Caki2 (cell line): ENCODE measurements at regions not wholly inside any gene's neighbourhood (a gene's known extent, or its start where the extent isn't known, plus 50 kb on each side); places are given as distances from the start of the nearest gene placed in this dataset.
"Not testable (repeated sequence)": the region's sequence is repeated elsewhere in the genome, so short reads cannot be mapped to it uniquely, and the experiment has no call there.

Experiments used
- DNase-seq: peaks from one replicate; pipeline ENCODE4 v3.0.0-alpha.2; 2015; ENCODE audit warnings: low read depth
- in situ Hi-C: cut with HindIII; loops from 2 replicates; pipeline ENCODE4 v1.10.0; 2016; ENCODE audit warnings: low sequenced_read_pairs, low pct_unique_long_range_greater_than_20kb, mixed read lengths

- in situ Hi-C loops: no loop called here
Measured at GRCh38 chr14:88975926-88976325, 151.5 kb downstream of the TTC8 start.

DNA sequence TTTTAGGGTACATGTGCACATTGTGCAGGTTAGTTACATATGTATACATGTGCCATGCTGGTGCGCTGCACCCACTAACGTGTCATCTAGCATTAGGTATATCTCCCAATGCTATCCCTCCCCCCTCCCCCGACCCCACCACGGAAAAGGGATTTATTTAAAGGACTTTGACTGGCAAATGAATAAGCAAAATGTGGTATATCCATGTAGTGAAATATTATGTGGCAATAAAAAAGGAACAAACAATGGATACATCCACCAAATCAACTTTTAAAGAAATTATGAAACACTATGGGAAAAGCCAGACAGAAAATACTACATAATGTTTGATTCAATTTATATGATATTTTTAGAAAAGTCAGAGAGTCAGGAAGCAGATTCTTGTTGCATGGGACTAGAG, 156.5 kb downstream of the TTC8 start:
- DNase-seq, in situ Hi-C loops: not testable (repeated sequence)

More at GRCh38 chr14:88975926-88976325, 151.5 kb downstream of the TTC8 start:
- no peak for DNase-seq

- no peak for DNase-seq
- in situ Hi-C loops: no loop called here
Measured at GRCh38 chr14:88981948-88982347, 157.5 kb downstream of the TTC8 start.

DNA sequence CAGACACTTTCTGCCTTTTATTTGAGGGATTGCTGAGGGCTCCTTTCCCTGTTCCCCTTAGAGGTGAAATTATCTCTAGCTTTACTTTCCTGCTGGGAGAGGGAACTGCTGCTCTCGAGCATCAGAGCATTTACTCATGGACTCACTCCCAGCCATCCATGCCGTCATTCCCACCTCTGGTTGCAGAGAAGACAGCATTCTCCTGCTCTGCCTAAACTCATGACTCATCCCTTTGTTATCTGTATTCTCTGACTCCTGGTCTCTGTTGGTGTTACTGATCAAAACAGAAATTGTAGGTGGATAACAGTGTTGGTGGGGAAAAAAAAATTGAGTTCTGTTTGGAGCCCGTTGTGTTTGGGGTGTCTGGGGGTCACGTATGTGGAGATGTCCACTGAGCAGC, 159.3 kb downstream of the TTC8 start:
- peak; percentile 67 for DNase-seq

GRCh38 chr14:88985654-88986053, 161.2 kb downstream of the TTC8 start:
- in situ Hi-C loops: no loop called here
- no peak for DNase-seq

More for the DNA sequence above, 159.3 kb downstream of the TTC8 start:
- in situ Hi-C loops: no loop called here

- in situ Hi-C loops: no loop called here
- DNase-seq: peak; percentile 53
Measured at GRCh38 chr14:88986146-88986841, 161.8 kb downstream of the TTC8 start.

DNA sequence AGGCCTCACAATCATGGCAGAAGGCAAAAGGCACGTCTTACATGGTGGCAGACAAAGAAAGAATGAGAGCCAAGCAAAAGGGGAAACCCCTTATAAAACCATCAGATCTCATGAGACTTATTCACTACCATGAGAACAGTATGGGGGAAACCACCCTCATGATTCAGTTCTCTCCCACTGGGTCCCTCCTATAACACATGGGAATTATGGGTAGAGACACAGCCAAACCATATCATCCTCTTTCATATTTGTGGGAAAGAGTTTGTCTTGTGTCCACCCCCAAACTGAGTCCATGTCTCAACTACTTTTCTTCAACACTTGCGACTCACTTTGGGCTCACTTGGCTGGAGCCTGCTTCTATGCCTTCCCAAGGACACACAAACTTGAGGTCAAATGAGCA, 162.5 kb downstream of the TTC8 start:
- in situ Hi-C loops, DNase-seq: not testable (repeated sequence)

DNA sequence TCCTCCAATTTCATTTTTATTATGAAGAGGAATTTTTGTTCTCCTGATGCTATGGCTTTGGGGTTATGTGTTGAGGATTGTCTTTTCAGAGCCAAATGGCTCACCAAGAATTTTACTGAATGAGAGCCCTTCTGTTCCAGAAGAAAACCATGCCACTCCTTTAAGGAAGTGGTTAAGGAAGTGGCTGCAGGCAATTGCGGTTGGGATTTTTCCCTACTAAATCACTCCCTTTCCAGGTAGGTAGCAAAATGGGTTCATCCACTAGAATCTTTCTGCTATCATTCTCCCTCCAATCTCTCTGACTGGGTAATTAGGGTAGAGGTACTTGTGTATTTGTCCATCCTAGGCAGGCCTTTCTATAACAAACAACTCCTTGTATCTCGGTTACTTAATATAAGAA, 163.1 kb downstream of the TTC8 start:
- in situ Hi-C loops: no loop called here
- no peak for DNase-seq

GRCh38 chr14:88989911-88990310, 165.5 kb downstream of the TTC8 start:
- in situ Hi-C loops: no loop called here
- DNase-seq: no peak

GRCh38 chr14:88990856-88991255, 166.4 kb downstream of the TTC8 start:
- in situ Hi-C loops: no loop called here
- DNase-seq: no peak

DNA sequence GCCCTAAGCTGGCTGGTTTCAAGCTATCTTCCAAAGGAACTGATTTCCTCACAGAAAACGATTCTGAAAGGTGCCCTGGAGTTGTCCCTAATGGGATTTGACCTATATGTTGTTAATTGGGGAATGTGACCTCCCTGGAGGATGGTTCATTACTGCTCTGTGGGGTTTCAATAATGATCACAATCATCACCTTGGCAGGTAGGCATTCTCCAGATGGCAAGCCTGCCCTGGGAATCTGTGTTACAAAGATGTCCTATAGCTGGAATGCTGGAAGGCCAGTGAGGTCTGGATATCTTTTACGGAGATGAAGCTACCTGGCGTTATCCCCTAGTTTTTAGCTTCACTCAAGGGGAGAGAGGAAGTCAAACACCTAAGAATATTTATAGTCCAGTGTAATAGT, 167.6 kb downstream of the TTC8 start:
- in situ Hi-C loops: no loop called here
- no peak for DNase-seq

DNA sequence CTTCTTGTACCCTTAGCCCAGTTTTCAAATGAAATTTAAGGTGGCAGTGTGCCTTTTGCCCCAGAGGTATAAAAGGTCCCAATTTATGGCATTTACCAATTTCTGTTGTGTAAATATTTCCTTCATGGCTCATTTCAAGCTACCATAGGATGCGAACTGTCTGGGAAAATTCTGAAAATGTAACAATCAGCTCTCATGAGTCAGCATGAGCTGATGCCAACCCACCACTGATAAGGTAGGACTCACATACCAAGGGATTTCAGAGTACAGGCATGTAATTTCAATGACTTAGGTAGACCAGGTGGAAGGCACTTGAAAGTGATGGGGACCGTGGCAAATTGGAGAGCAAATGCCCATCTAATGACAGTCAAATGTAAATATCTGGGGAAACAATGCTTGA, 169.5 kb downstream of the TTC8 start:
- in situ Hi-C loops: no loop called here
- no peak for DNase-seq

DNA sequence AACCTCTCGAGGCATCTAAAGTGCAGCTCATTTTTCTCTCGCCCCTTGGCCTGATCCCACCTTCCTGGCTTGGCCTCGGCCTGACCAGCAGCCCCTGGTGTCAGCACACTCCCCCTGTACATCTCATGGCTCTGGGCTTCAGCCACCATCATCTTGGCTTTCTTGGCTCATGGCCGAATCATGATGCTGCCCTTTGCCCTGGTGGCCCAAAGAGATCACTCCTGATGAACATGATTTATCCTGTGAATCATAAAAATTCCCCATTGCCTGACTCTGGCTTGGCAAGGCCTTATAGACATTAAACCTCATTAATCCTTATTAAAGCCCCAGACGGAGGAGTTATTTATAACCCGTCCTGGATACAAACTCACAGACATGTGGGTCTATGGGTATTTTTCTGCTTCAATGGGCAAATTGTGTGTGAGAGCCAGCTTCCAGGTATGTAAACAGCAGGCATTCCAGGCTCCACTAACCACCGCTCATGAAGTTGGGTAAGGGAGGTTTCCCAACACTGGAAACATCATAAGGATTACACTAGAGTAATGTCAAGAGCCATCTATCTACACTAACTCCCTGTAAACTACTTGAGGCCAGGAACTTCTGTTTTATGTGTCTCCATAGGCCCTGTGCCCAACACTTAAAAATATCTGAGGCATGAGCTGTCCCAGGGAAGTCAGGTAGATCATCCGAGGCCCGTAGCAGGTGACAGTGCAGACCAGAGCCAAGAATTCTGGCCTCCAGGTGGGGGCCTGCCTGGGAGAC, 171.2 kb downstream of the TTC8 start:
- peak; percentile 85 for DNase-seq
- in situ Hi-C loops: no loop called here

DNA sequence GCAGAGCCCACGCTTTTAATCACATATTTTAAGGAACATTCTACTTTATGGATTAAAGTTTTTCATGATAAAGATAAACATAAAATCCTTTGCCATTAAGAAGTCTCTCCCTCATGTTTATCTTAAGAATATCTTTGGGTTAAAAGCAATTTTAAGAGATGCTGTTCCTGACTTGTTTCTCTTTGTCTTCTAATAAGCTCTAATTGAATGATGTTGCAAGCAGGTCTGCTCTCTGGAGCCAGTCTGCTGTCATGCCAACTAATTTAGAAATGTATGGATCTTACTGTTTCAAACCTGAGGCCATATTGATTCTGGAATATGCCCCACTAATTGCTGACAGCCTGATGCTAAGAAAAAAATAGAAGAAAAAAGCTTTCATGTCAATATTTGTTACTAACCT, 173.6 kb downstream of the TTC8 start:
- in situ Hi-C loops: no loop called here

GRCh38 chr14:88999137-88999536, 174.7 kb downstream of the TTC8 start:
- in situ Hi-C loops: no loop called here
- no peak for DNase-seq

More for the DNA sequence above, 173.6 kb downstream of the TTC8 start:
- DNase-seq: no peak

DNA sequence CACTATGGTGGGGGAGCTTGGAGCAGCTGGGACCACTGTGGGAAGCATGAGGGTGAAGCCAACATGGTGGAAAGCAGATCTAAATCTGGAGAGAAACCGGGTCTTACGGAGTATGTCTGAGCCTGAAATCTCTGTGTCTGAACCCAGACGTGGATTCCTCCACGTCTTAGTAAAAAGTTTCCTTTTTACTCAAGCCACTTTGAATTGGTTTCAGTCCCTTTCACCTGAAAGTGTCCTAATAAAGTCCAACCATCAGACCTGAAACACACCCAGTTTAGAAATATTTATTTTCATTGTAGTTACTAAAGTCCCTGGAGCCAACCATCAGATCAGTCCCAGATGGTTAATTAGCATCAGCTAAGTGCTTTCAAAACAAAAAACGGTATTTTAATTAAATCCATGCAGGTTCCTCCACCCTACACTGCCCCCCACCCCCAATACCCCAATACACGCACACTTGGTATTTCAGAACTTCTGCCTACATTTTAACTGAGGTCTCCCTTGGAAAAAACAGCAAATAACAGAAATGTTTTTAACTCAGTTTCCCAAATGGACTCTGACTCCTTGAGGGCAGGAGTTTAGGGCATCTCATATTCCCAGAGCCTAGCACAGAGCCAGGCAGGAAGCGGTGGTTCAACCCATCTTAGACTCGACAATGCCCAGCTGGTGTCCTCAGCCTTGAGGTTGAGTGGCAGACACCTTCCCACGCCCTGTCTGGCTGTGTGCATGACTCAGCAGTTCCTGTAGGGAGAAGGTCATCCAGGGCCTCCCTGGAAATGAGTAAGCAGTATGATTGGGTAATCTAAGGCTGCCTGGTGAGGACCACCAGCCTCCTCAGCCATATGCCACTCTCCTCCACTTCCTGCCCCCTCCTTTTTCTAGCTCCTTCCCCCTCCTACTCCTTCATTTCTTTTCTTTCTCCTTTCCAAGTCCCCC, 175.8 kb downstream of the TTC8 start:
- peak; percentile 67 for DNase-seq
- in situ Hi-C loops: no loop called here

DNA sequence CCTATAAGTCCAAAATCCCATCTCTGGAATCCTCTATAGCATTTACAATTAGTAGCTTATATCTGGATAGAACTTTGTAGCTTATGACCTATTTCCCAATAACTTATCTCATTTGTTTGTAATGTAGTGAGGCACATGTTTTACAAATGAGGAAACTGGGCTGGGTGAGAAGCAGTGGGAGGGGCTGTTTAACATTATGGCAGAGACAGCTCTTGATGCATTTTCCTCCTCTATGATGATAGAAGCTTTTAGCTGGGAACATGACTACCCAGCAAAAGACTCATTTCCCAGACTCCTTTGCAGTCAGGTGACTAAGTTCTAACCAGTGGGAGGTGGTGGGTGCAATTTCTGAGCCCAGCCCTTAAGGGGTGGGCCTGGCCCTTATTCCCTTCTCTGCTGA, 179.7 kb downstream of the TTC8 start:
- no peak for DNase-seq
- in situ Hi-C loops: no loop called here

GRCh38 chr14:89007906-89008305, 183.5 kb downstream of the TTC8 start:
- in situ Hi-C loops: no loop called here
- no peak for DNase-seq
